Naive thymus-derived CD4-positive, alpha-beta T cell (primary cell): ENCODE measurements at regions not wholly inside any gene's neighbourhood (a gene's known extent, or its start where the extent isn't known, plus 50 kb on each side); places are given as distances from the start of the nearest gene placed in this dataset.
A peak's percentile ranks its signal among the peaks of the same experiment; 100 is the strongest.

ENCODE experiments used
- ATAC-seq: fragments of 150-1000 bp; cut with Tn5 transposase; 2 replicates; pipeline ENCODE4 v1.10.0; 2021; ENCODE audit warnings: mild to moderate bottlenecking, moderate library complexity
- CTCF ChIA-PET: fragments of 350-600 bp; sonication (Branson Sonifier 250); formaldehyde crosslinking; loops from one replicate; lab custom pipeline; 2021; ENCODE audit warnings: antibody characterized with exemption; lab: Charles Lee
- POLR2A ChIA-PET: fragments of 350-600 bp; sonication (Branson Sonifier 250); formaldehyde crosslinking; loops from one replicate; lab custom pipeline; 2021; ENCODE audit warnings: antibody characterized with exemption, inconsistent platforms; lab: Charles Lee
- DNase-seq, 9 donors: peaks; one replicate each; pipeline versions ENCODE4 v3.0.0 to v3.0.0-alpha.2; 2020 to 2022; ENCODE audit warnings: mixed read lengths in 1 of 9
- H3K27ac ChIP-seq: one replicate; pipeline ENCODE4 v1.7.0; 2013; ENCODE audit warnings: mild to moderate bottlenecking, low read depth, low read length, moderate library complexity
- H3K27me3 ChIP-seq, 2 donors: one replicate each; pipeline ENCODE4 v1.7.0; 2013; ENCODE audit warnings: low read length in 2 of 2, mild to moderate bottlenecking in 2 of 2, moderate library complexity in 2 of 2; ENCODE audit not compliant: control insufficient read depth in 2 of 2, insufficient read depth in 2 of 2
- H3K36me3 ChIP-seq, 3 experiments: 1 replicate in 2 of 3; 2 replicates in 1 of 3; pipeline ENCODE4 v1.7.0; 2013; ENCODE audit warnings: low read length in 3 of 3, mild to moderate bottlenecking in 3 of 3, moderate library complexity in 1 of 3; ENCODE audit not compliant: insufficient read depth in 3 of 3, control insufficient read depth in 2 of 3
- H3K4me1 ChIP-seq, 2 donors: one replicate each; pipeline ENCODE4 v1.7.0; 2013; ENCODE audit warnings: low read length in 2 of 2, mild to moderate bottlenecking in 2 of 2, moderate library complexity in 1 of 2; ENCODE audit not compliant: control insufficient read depth in 2 of 2, insufficient read depth in 2 of 2
- H3K4me3 ChIP-seq: 2 replicates; pipeline ENCODE4 v1.7.0; 2013; ENCODE audit warnings: mild to moderate bottlenecking, low read length
- H3K9me3 ChIP-seq, 3 experiments: 1 replicate in 2 of 3; 2 replicates in 1 of 3; pipeline ENCODE4 v1.7.0; 2013; ENCODE audit warnings: low read length in 3 of 3; ENCODE audit not compliant: control insufficient read depth in 2 of 3
- H3K27ac Mint-ChIP-seq, 9 donors: one replicate each; pipeline ENCODE4 v1.8.0; 2020 to 2022; ENCODE audit warnings: mixed read lengths in 9 of 9, mild to moderate bottlenecking in 8 of 9, moderate library complexity in 5 of 9, inconsistent platforms in 2 of 9
- H3K27me3 Mint-ChIP-seq, 5 donors: one replicate each; pipeline ENCODE4 v1.8.0; 2021 to 2022; ENCODE audit warnings: mixed read lengths in 5 of 5, mild to moderate bottlenecking in 1 of 5
- H3K36me3 Mint-ChIP-seq, 5 donors: one replicate each; pipeline ENCODE4 v1.8.0; 2020 to 2022; ENCODE audit warnings: mixed read lengths in 5 of 5, mild to moderate bottlenecking in 3 of 5, inconsistent platforms in 1 of 5
- H3K4me1 Mint-ChIP-seq, 7 donors: one replicate each; pipeline ENCODE4 v1.8.0; 2020 to 2022; ENCODE audit warnings: mixed read lengths in 7 of 7, mild to moderate bottlenecking in 3 of 7, inconsistent platforms in 1 of 7
- H3K4me3 Mint-ChIP-seq, 10 donors: one replicate each; pipeline ENCODE4 v1.8.0; 2020 to 2022; ENCODE audit warnings: mild to moderate bottlenecking in 10 of 10, mixed read lengths in 10 of 10, moderate library complexity in 6 of 10, inconsistent platforms in 2 of 10
- H3K9me3 Mint-ChIP-seq, 11 donors: one replicate each; pipeline ENCODE4 v1.8.0; 2020 to 2022; ENCODE audit warnings: mixed read lengths in 11 of 11, mild to moderate bottlenecking in 4 of 11, inconsistent platforms in 1 of 11, moderate library complexity in 1 of 11
- intact Hi-C, 2 donors: fragments of 100-400 bp; cut with micrococcal nuclease; formaldehyde crosslinking; loops; one replicate each; pipeline ENCODE4 v1.15.1; 2023

- Histone ChIP-seq H3K9me3 (no peaks in the 10 kb centered on the region), H3K4me3 (no peak overlapping the region), H3K4me1 (no peaks in the 10 kb centered on the region), H3K27me3 (no peaks in the 10 kb centered on the region), H3K36me3 (no peaks in the 10 kb centered on the region), H3K27ac (no peak overlapping the region)
- H3K27me3 Mint-ChIP-seq: peaks cover 3 to 15% (median 5%) of the 10 kb centered on the region in 5 donors
- H3K9me3 Mint-ChIP-seq: peaks cover 0 to 6% (median 2%) of the 10 kb centered on the region in 11 donors
- ATAC-seq (no peak), DNase-seq (no peak)
- no peaks in the 10 kb centered on the region for H3K4me1 Mint-ChIP-seq
- ChIA-PET POLR2A (no interaction called here), CTCF (no interaction called here)
- peaks cover 0 to 2% (median 0%) of the 10 kb centered on the region in 5 donors for H3K36me3 Mint-ChIP-seq
- intact Hi-C loops: no loop called here
- H3K4me3 Mint-ChIP-seq: no peak overlapping the region
- no peak overlapping the region for H3K27ac Mint-ChIP-seq
Measured at GRCh38 chr15:47954196-47954595, 166.6 kb upstream of the SLC24A5 start.

DNA sequence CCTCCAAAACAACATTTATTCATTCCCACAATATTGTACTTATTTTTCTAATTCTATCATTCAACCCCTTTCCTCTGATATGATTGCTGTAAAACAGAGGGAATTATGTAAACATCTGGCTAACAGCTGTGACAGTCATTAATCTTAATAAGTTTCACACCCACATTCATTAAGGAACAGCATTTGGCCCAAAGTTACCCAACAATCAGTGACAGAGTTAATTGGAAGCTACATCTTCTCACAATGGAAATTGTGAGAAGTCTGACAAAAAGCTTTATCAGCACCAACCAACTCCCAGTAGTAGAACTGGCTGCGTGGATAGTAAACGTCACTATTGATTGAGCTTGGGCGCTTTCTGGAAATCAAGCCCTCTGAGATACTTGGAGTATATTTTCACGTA is 165.8 kb upstream of the SLC24A5 start:
- H3K27ac ChIP-seq: no peak overlapping the region
- no peak for DNase-seq
- H3K4me1 ChIP-seq: no peaks in the 10 kb centered on the region
- Mint-ChIP-seq H3K9me3 (peaks cover 0 to 6% (median 2%) of the 10 kb centered on the region in 11 donors), H3K36me3 (peaks cover 0 to 2% (median 0%) of the 10 kb centered on the region in 5 donors), H3K27ac (no peak overlapping the region), H3K4me1 (peaks cover 0 to 6% (median 0%) of the 10 kb centered on the region in 7 donors), H3K27me3 (peaks cover 3 to 17% (median 5%) of the 10 kb centered on the region in 5 donors), H3K4me3 (no peak overlapping the region)
- no peak overlapping the region for H3K4me3 ChIP-seq
- POLR2A ChIA-PET: no interaction called here
- ATAC-seq: no peak
- H3K36me3 ChIP-seq: no peaks in the 10 kb centered on the region
- H3K9me3 ChIP-seq: no peaks in the 10 kb centered on the region
- CTCF ChIA-PET: no interaction called here
- H3K27me3 ChIP-seq: no peaks in the 10 kb centered on the region
- intact Hi-C loops: no loop called here

DNA sequence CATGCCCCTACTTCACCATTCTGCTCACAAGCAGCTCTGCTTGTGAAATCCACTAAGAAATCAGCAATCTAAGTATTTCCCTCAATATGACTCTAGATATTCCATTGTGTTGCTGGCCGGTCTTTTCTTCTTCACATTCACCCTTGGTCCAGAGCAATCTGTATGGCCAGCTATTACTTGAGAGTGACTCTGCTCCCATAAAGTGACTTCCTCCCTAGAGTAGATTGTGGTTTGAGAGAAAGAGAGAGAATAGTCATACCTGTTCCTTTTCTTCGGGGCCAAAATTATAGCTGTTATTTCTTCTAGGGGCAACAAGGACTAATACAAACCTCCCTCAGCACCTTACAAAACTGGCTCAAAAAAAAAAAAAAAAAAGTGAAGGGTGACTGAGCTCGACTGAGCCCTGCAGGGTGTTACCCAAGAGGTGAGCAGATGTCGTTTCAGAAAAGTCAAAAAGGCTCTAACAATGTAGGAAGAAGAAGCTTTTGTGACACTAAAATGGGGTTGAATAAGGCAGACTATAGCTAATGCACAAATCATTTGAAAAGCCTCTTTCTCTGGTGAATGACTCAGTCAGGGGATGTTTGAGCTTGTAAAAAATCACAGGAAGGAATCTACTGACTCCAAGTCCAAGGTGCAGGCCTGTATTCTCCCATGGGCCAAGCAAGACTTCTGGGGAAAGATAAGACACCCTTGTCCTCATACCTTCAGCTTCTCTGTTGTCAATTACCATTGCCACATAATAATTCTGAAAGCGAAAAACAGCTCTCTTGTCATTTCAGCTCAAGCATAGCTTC is 161.0 kb upstream of the SLC24A5 start:
- H3K4me1 Mint-ChIP-seq: peaks cover 0 to 23% (median 0%) of the 10 kb centered on the region in 7 donors
- CTCF ChIA-PET: no interaction called here
- peaks cover 11 to 28% (median 13%) of the 10 kb centered on the region in 5 donors for H3K27me3 Mint-ChIP-seq
- Histone ChIP-seq H3K9me3 (no peaks in the 10 kb centered on the region), H3K27ac (no peak overlapping the region), H3K4me3 (no peak overlapping the region), H3K27me3 (no peaks in the 10 kb centered on the region), H3K36me3 (no peaks in the 10 kb centered on the region), H3K4me1 (no peaks in the 10 kb centered on the region)
- peaks cover 0 to 2% (median 0%) of the 10 kb centered on the region in 5 donors for H3K36me3 Mint-ChIP-seq
- H3K27ac Mint-ChIP-seq: no peak overlapping the region
- intact Hi-C loops: no loop called here
- H3K4me3 Mint-ChIP-seq: no peak overlapping the region
- POLR2A ChIA-PET: interaction anchor here (1.0 kb wide), 1 partner anchor 49 kb away, joined by 3 read pairs; no protein-coding TSS in a partner anchor
- DNase-seq: no peak
- ATAC-seq: no peak
- peaks cover 0 to 6% (median 0%) of the 10 kb centered on the region in 11 donors for H3K9me3 Mint-ChIP-seq

GRCh38 chr15:47961401-47962090 is 159.2 kb upstream of the SLC24A5 start:
- peak overlapping the region in 1 of 10 donors; percentile 70 for H3K4me3 Mint-ChIP-seq
- no peaks in the 10 kb centered on the region for H3K36me3 ChIP-seq
- CTCF ChIA-PET: no interaction called here
- H3K9me3 ChIP-seq: no peaks in the 10 kb centered on the region
- POLR2A ChIA-PET: no interaction called here
- H3K36me3 Mint-ChIP-seq: peaks cover 0 to 1% (median 0%) of the 10 kb centered on the region in 5 donors
- peak overlapping the region in 1 of 9 donors; percentile 62 for H3K27ac Mint-ChIP-seq
- H3K27me3 Mint-ChIP-seq: peaks cover 9 to 28% (median 19%) of the 10 kb centered on the region in 5 donors
- ATAC-seq: peak; percentile 55
- H3K4me3 ChIP-seq: no peak overlapping the region
- no peak overlapping the region for H3K27ac ChIP-seq
- peaks cover 0 to 23% (median 0%) of the 10 kb centered on the region in 7 donors for H3K4me1 Mint-ChIP-seq
- no peaks in the 10 kb centered on the region for H3K27me3 ChIP-seq
- H3K9me3 Mint-ChIP-seq: peaks cover 0 to 6% (median 0%) of the 10 kb centered on the region in 11 donors
- H3K4me1 ChIP-seq: no peaks in the 10 kb centered on the region
- peak in 1 of 9 donors; percentile 25 for DNase-seq
- intact Hi-C loops: no loop called here

DNA sequence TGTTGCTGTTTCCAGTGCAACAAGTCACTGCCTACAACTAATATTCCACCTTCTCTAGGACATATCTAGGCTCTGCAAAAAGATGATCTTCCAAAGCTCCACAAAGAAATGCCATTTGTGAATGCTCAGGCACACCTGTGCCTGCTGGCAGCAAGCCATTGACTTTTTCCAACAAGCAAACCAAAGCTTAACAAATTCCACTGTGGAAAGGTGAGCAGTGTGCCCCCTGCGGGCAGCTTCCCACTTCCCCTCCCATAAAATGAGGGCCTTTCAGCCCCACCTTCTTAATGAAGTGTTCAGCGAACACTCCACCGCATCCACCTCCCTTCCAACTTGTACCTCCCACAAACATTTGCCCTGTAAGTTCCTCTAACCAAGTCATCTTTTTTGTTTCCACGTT is 157.5 kb upstream of the SLC24A5 start:
- intact Hi-C loops: no loop called here

DNA sequence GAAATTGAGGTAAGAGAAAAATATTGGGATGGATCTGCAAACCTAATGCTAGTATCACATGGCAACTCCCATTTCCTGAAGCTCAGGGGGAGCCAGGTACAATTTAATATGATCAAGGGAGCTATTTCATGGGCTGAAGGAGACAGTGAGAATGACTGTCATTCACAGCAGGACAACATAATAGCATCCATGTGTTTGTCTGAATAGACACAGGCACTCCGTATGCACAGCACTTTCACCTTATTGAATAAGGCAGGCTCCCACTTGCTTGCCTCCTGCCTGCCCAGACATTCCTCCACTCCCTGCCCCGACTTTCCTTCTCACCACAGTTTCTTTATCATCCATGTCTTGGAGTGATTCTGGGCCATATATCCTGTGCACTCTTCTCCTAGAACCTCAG is 156.6 kb upstream of the SLC24A5 start:
- no peaks in the 10 kb centered on the region for H3K9me3 ChIP-seq
- H3K4me1 ChIP-seq: no peaks in the 10 kb centered on the region
- DNase-seq (no peak), ATAC-seq (no peak)
- no peaks in the 10 kb centered on the region for H3K36me3 ChIP-seq
- no peak overlapping the region for H3K27ac ChIP-seq
- Mint-ChIP-seq H3K9me3 (peaks cover 0 to 6% (median 0%) of the 10 kb centered on the region in 11 donors), H3K27ac (no peak overlapping the region), H3K36me3 (no peaks in the 10 kb centered on the region), H3K27me3 (peaks cover 12 to 29% (median 16%) of the 10 kb centered on the region in 5 donors), H3K4me3 (no peak overlapping the region), H3K4me1 (peaks cover 0 to 23% (median 0%) of the 10 kb centered on the region in 7 donors)
- ChIA-PET POLR2A (no interaction called here), CTCF (no interaction called here)
- H3K4me3 ChIP-seq: no peak overlapping the region
- H3K27me3 ChIP-seq: no peaks in the 10 kb centered on the region
- intact Hi-C loops: no loop called here

More for the DNA sequence above, 157.5 kb upstream of the SLC24A5 start:
- no peak for DNase-seq
- no peak overlapping the region for H3K4me3 ChIP-seq
- Mint-ChIP-seq H3K4me1 (peaks cover 0 to 23% (median 0%) of the 10 kb centered on the region in 7 donors), H3K4me3 (no peak overlapping the region), H3K36me3 (no peaks in the 10 kb centered on the region), H3K9me3 (peaks cover 0 to 6% (median 0%) of the 10 kb centered on the region in 11 donors), H3K27ac (no peak overlapping the region), H3K27me3 (peaks cover 9 to 28% (median 16%) of the 10 kb centered on the region in 5 donors)
- H3K27ac ChIP-seq: no peak overlapping the region
- no peaks in the 10 kb centered on the region for H3K27me3 ChIP-seq
- no peaks in the 10 kb centered on the region for H3K36me3 ChIP-seq
- CTCF ChIA-PET: no interaction called here
- ATAC-seq: no peak
- no peaks in the 10 kb centered on the region for H3K9me3 ChIP-seq
- POLR2A ChIA-PET: no interaction called here
- H3K4me1 ChIP-seq: no peaks in the 10 kb centered on the region
